ENCODE measurements at regions not wholly inside any gene's neighbourhood (a gene's known extent, or its start where the extent isn't known, plus 50 kb on each side); places are given as distances from the start of the nearest gene placed in this dataset.

DNA sequence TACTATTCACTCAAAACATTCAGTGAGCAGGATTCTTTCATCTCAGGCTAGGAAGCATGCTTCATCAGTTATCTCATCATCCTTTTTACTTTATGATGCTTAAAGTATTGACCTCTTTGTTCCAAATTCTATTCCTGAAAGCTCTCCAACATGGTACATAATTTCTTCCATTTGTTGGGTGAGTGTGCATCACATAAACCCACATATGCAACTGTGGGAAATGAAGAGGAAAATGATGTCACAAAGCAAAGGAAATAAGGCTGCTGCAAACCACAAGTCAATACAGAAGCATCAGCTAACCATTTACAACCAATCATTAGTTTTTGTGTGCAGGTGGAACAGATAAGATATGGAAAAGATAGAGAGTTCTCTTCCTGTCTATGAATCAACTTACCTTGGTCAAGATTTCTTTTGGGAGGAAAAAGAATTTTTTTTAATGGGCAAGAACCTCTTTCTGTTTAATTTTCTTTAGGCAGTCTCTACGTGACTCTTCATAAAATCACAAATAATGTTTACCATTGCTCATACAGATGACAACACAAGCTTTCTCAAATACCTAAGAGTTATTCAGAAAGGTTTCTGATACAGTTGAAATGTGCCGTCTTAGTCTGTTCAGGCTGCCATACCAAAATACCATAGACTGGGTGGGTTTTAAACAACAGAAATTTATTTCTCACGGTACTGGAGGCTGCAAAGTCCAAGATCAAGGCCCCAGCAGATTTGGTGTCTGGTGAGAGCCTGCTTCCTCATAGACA lies 259.9 kb downstream of the ADGRG6 start:
- no peak for DNase-seq (ENCODE audit: low read depth)

DNA sequence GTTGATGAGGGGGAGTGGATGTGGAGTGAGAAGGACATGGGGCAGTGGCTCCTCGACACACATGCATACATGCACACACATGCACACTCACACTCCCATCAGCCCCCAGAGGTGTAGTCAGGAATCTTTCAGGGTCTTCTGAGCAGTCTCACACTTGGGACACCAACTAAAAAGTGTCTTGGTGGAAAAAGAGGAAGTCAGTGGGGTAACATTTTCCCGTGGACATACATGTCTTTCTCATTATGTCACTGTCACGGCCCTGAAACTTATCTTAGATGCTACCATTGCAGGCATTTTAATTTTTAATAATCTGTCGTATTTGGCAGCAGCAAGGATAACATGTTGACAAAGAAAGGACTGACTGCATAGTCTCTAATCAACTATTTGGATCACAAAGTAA lies 261.1 kb downstream of the ADGRG6 start:
- DNase-seq (ENCODE audit: low read depth), result no peak

DNA sequence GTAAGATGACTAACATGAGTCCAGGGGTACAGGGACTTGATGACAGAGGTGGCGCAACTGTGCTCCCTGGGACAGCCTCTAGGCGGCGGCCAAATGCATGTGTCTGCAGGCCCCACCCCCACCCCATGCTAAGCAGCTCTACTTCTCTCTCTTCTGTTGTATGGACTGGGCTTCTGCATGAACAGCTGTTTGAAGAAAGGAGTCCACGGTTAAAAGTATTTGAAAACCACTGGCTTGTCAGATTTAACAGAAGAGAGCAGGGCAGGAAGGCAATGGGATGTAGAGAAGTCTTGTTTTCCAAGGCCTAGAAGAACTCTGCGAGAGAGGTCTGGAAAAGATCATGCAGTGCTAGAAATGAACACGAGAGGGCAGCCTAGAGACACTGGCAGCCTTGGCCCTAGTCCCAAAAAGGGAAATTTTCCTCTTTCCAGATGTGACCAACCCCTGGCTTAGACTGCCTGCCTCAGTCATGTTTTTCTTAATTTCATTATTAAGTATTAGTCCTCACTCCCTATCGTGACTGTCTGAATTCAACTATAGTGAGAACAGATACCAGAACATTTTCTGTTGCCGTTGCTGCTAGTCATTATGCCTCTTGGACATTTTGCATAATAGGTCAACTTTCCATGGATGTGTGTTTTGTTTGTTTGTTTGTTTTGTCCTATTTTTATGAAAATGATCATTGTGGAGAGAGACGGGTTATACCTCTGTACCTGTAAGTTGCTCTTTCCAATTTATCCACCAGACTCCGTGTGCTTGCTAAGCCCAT lies 265.0 kb downstream of the ADGRG6 start:
- DNase-seq (ENCODE audit: low read depth), result peak; percentile 46

DNA sequence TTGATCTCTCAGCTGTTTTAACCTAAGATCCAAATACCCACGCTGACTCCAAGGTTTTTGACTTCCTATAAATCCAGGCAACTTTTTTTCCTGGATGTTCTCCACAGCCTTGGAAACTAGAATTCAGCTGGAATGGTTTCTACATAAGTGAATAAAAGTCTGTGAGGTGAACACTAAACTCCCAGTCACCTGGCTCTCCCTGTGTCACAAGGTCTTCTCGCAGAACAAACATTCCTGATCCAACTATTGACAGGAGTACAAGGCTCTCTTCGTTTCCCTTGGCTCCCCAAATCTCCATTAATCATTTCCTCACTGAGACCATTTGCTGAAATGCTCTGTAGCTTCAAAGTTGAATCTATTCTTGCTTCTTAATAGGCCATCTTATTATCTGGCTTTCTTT lies 265.7 kb downstream of the ADGRG6 start:
- no peak for DNase-seq (ENCODE audit: low read depth)

DNA sequence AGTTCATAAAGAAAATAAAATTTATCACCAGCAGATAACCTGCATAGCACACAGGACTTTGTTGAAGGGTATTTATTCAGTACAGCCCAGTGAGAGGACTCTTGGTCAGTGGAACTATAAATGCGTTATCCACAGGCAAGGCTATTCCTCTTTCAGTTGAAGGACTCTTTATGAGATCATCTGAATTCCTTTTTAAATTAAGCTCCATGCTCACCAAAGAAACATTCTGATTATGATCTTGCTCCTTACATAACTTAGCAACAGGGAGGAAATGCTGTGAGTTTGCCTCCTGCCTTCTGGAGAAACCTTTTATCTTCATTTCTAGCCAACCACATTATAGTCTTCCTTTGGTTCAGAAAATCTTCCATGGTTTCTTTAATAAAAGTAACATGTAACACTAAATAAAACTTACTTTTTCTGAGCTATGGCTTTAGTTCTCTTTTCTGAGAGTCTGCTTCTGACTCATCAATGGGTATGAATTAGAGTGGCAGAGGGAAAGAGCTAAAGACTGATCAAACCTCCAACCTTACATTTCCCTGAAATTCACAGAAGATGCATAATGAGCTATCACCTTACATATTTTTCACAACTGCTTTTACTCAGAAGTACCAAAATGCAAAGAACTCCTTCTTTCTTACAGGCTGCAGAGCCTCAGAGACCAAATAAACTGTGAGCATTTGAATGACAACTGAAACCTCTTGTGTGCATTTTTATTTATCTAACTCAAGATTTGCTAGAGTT lies 267.2 kb downstream of the ADGRG6 start:
- no peak for DNase-seq (ENCODE audit: low read depth)

DNA sequence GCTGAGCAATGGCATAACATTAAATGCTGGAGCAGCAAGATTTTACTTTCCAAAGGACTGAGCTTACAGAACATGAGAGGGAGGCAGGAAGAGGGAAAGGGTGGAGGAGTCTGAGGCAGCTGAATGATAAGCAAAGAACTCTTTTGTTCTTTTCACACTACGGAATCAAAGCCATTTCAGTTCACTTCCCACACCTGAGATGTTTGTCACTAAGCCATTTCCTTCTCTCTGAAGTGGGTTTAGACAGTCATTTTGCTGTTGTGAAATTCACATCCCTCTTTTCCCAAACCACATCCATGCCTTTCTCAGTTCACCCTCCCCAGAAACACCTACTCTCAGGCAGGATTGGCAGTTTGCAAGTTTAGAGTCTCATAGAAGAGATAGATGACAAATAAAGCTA lies 267.9 kb downstream of the ADGRG6 start:
- DNase-seq (ENCODE audit: low read depth), result no peak

DNA sequence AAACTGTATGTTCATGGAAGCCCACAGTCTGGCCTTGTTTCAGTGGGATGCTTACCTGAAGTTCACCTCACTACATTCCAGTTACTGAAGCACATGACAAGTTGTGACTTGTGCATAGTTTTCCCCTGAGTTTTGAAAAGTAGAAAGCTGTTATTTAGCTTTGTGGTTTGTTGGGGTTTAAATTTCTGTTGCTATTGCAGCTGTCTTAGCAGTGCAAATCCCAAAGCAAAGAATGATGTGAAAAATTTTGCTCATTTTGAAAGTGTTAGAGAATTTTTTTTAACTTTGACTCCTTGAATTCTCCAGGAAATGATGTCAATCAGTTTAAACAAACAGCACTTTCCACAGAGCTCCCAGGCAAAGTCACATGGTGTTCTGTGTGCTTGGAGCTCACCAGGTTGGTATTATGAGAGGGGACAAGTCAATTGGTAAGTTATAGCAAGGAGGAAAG lies 268.4 kb downstream of the ADGRG6 start:
- DNase-seq (ENCODE audit: low read depth), result no peak

DNA sequence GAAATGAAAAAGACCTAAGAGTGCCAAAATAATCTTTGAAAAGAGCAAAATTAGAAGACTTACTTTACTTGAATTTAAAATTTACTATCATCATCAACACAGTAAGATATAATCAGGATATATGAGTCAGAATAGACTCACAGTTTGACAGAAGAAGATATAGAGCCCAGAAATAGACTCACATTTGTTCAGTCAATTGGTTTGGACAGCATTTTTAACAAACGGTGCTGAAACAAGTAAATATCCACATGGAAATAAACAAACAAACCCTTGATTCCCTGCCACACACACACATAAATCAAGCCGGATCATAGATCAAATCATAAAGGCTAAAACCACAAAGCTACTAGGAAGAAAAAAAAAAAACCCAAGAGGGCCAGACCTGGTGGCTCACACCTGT lies 291.1 kb downstream of the ADGRG6 start:
- DNase-seq (ENCODE audit: low read depth), result no peak

DNA sequence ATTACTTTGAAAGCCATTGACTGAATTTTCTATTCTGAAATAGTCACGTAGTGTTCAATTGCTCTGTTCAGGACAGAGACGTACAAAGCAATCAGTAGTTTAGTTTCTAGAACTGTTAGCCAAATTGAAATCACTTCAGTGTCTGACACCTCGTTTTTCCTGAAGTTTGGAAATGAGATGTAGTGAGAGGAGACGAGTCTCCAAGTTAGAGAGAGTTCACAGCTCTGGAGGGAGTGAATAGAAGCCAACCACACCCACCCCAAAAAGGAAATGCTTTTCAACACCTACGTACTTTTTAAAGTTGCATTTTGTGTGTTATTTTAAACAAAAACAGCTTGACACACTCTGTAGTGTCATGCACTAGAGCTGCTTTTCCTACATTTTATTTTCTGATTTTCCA lies 296.0 kb downstream of the ADGRG6 start:
- no peak for DNase-seq (ENCODE audit: low read depth)

DNA sequence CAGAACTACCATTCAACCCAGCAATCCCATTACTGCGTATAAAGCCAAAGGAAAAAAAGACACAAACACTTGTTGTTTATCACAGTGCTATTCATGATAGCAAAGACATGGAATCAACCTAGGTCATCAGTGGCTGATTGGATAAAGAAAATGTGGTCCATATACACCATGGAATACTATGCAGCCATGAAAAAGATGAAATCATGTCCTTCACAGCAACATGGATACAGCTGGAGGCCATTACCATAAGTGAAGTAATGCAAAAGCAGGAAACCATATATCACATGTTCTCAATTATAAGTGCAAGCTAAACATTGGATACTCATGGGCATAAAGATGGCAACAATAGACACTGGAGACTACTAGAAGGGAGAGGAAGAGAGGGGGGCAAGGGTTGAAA lies 299.6 kb downstream of the ADGRG6 start:
- DNase-seq (ENCODE audit: low read depth), result no peak

DNA sequence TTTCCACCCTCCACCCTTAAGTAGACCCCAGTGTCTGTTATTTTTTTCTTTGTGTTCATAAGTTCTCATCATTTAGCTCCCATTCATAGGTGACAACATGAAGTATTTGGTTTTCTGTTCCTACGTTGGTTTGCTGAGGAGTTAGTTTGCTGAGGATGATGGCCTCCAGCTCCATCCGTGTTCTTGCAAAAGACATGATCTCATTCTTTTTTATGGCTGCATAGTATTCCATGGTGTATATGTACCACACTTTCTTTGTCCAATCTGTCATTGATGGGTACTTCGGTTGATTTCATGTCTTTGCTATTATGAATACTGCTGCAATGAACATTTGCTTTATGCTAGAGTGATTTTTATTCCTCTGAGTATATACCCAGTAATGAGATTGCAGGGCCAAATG lies 301.2 kb downstream of the ADGRG6 start:
- DNase-seq (ENCODE audit: low read depth), result no peak

DNA sequence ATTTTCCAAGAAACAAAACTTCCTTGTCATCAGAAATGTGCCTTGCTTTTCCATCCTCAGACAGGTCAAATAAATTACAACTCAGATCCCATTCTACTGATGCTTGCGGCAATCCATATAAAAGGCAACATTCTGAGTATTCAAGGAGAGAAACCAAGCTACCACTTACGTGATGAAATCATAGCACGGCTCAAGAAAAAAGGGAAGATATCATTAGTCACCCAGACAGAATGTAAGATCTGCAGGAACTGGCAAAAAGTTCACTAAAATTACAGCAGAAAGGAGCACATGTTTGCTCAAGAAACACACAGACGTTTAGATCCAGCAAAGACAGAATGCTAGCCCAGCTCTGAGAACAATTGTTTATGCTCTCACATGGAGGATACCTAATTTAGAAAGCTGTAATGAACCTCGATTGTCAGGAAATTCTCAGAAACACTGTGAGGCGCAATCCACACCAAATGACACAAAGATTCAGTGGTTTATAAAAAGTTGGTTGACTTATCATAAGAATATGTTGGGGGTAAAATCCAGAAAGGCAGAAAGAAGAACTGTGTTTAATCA lies 304.2 kb downstream of the ADGRG6 start:
- peak; percentile 54 for DNase-seq (ENCODE audit: low read depth)

DNA sequence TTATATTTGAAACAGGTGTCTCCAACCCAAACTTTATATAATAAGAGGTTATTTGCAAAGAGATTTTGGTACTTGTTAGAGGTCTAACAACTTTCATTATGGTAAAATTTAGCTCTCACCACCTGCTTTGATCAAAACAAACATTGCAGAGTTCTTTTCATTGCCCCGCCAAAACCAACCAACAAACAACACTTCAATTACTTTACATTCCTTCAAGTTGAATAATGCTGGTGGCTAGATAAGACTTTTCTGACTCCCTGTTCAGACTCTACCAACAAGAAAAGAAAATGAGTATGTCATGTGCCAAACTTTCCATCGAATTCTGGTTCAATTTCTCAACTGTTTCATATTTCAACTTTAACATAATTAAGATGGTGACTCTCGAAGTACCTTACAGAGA lies 311.1 kb downstream of the ADGRG6 start:
- DNase-seq (ENCODE audit: low read depth), result no peak

DNA sequence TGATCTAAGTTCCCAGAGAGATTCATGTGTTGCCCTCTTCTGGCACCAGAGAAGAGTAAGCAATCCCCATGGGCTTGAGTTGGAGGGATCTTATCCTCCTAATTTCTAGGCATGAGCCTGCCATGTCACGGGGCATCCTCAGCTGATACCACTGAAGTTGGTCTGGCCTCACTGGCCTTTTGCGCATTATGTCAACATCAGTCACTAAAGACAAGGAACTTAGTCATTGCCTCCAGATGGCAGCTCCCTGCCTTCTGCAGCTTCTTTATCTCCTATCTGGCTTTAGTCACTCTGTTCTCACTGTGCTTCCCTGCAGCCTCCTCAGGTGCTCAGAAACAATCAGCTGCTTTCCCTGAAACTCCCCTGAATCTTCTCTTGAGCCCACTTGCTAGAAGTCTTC lies 312.2 kb downstream of the ADGRG6 start:
- DNase-seq (ENCODE audit: low read depth), result no peak

DNA sequence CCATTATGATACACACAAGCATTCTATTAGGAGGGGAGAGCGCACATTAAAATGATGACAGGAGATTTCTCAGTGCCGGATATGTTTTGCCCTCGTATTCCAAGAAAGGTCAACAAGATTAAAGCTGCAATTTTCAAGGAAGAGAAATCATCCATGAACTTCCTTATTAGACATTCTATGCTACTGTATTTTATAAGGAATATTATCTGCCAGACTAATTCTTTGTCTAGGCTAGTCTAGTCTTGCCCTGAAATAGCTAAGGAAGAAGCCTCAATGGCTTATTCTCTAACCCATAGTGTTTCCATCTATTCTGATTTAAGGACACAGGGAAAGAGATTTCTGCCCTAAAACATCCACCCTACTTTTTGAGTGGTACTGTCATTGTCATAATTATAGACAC lies 315.4 kb downstream of the ADGRG6 start:
- no peak for DNase-seq (ENCODE audit: low read depth)

DNA sequence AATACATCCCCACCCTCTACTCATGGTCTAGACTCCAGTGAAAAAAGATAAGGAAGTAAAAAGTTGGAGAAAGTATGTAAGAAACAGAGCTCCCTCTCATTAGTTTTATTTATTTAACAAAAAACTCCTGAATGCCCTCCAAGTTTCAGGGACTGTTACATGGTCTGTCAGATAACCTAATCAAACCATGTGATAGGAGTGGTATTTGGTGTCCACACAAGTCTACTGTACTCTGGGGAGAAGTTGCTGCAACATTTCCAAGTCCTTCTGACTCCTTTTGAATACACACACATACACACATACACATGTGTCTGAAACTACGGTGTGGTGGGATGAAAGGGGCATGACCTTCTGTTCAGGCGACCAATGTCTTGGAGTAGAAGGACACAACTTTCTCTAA lies 320.0 kb downstream of the ADGRG6 start:
- no peak for DNase-seq (ENCODE audit: low read depth)

DNA sequence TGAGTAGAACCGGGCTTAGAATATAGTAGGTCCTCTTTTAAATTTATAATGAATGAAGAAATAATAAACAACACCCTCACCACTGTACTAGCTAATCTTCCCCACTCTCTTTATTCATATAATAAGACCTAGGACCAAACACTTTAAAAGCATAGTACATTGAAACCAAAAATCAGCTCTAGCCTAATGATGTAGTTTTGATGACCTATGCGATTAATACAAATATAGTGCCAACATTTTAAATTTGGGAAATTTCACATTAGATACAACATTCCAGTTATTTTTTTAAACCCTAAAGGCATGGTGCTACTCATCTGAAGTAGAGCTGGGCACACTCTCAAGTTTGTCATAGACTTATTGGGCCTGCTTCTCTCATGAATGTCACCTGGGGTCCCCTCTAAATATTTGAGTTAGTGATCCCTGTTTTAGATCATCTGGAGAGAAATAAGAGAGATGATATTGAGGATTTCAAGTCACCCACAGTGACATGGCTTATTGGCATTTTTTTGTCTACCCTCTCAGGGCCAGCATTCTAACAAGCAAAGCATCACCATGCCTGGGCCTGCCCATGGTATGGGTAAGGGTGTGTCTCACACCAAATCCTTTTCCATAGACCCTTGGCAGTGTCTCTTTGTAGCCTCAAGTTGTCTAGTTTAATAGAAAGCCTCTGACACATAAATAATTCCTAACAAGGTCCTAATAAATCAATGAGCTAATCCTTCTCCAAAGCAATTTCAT lies 319.8 kb downstream of the HIVEP2 start:
- no peak for DNase-seq (ENCODE audit: low read depth)

DNA sequence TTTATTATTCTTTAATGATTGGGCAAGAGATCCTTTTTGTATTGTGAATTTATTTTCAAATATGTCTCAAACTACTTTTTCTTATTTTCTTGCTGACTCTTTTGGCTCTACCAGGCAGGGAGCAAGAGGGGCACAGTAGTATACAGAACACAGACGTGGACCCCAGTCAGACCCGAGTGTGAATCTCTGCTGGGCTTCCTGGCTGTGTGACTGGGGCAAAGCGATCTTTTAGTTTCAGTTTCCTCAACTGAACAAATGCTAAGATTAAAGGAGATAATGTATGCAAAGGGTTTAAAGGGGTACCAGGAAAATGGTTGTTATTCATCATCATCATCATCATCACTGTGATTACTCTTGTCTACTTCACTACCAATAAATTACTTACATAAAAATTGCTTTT lies 317.5 kb downstream of the HIVEP2 start:
- no peak for DNase-seq (ENCODE audit: low read depth)

DNA sequence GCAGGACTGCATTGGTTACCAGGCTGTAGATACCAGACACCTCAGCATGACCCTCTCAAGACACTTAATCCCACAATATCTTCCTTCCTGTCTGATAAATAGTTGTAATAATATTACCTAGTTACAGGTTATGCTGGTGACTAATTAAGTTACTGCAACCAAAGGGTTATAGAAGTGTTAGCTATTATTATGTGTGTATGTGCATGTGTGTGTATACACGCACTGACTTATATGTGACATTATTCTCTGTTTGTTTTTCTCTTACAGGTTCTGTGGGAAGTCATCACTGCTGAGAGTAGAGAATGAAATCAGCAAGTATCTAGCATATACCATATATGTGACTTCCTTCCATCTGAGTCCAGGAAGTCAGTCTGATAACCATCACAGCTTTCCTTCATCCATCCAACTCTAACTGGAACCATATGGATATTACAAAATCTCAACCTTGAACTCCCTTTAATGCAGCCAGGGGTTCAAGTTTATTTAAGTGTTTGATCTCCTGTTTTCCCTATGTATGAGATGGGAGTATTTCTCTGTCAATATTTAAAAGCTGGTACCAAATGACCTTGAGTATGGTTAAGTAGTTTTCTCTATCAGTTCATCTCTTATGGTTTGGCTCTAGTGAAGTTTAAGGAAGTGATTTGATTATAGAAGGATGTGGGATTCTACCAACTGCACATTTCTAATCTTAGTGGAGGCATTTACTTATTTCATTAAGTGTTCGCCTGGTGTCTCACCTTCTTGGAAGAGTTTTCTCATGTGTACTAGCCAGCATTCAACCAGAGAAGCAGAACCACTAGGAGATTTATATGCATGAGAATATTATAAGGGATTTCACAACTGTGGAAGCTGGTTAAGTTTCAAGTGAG lies 313.2 kb downstream of the HIVEP2 start:
- no peak for DNase-seq (ENCODE audit: low read depth)

DNA sequence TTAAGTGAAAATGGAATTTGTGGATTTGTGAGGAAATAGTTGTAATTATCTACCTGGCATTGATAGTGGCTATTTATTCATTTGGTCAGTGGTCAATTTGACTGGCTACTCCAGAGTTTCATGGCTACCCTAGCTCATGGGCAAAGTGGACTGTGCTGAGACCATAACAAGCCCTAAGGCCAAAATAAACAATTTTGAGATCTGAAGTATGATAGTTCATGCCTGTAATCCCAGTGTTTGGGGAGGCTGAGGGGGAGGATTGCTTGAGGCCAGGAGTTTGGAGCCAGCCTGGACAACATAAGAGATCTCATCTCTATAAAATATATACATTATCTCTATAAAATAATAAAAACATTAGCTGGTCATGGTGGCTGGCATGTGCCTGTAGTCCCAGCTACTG lies 311.7 kb downstream of the HIVEP2 start:
- DNase-seq (ENCODE audit: low read depth), result no peak

DNA sequence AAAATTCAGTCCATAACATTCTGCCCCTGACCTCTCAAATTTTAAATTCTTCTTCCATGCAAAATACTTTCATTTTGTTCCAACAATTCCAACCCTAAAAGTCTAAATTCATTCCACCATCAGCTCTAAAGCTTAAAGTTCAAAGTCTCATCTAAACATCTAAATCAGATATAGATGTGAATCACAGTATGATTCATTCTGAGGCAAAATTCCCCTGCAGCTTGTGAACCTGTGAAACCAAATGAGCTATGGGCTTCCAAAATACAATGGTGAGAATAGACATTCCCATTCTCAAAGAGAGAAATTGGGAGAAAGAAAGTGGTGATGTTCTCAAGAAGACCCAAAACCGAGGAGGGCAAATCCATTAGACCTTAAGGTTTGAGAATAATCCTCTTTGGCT lies 309.8 kb downstream of the HIVEP2 start:
- peak; percentile 46 for DNase-seq (ENCODE audit: low read depth)

All from HS-27A (cell line).